Smooth muscle cell (in vitro differentiated cells): ENCODE measurements at regions not wholly inside any gene's neighbourhood (a gene's known extent, or its start where the extent isn't known, plus 50 kb on each side); places are given as distances from the start of the nearest gene placed in this dataset.

Experiments used
- DNase-seq: peaks from one replicate; lab custom pipeline; 2025; ENCODE audit not compliant: unreplicated experiment; lab: John Stamatoyannopoulos, UW
- H2AFZ ChIP-seq: fragments of 200-600 bp; sonication (generic); 2 replicates; pipeline ENCODE4 v1.6.0; 2016; ENCODE audit warnings: antibody characterized with exemption, low read depth, mild to moderate bottlenecking
- H3F3A ChIP-seq: fragments of 200-600 bp; sonication (generic); 2 replicates; pipeline ENCODE4 v1.6.0; 2017; ENCODE audit warnings: antibody characterized with exemption, low read depth
- H3K27ac ChIP-seq: fragments of 200-600 bp; sonication (generic); 2 replicates; pipeline ENCODE4 v1.5.1; 2016; ENCODE audit warnings: low read depth, mild to moderate bottlenecking
- H3K27me3 ChIP-seq: fragments of 200-600 bp; sonication (generic); 2 replicates; pipeline ENCODE4 v1.6.1; 2016; ENCODE audit warnings: low read depth, mild to moderate bottlenecking
- H3K36me3 ChIP-seq: fragments of 200-600 bp; sonication (generic); 2 replicates; pipeline ENCODE4 v1.5.1; 2016; ENCODE audit warnings: low read depth
- H3K4me1 ChIP-seq: fragments of 200-600 bp; sonication (generic); 2 replicates; pipeline ENCODE4 v1.5.1; 2016; ENCODE audit warnings: low read depth
- H3K4me2 ChIP-seq: fragments of 200-600 bp; sonication (generic); 2 replicates; pipeline ENCODE4 v1.6.0; 2016; ENCODE audit warnings: mild to moderate bottlenecking
- H3K4me3 ChIP-seq: fragments of 200-600 bp; sonication (generic); 2 replicates; pipeline ENCODE4 v1.5.1; 2016; ENCODE audit warnings: mild to moderate bottlenecking
- H3K79me2 ChIP-seq: fragments of 200-600 bp; sonication (generic); 2 replicates; pipeline ENCODE4 v1.6.0; 2016; ENCODE audit warnings: low read depth, mild to moderate bottlenecking
- H3K9ac ChIP-seq: fragments of 200-600 bp; sonication (generic); 2 replicates; pipeline ENCODE4 v1.6.0; 2016; ENCODE audit warnings: low read depth
- H3K9me3 ChIP-seq: fragments of 200-600 bp; sonication (generic); replicated peaks from 2 replicates; pipeline ENCODE4 v1.5.1; 2016; ENCODE audit warnings: low read depth
- H4K20me1 ChIP-seq: fragments of 200-600 bp; sonication (generic); 2 replicates; pipeline ENCODE4 v1.6.0; 2016; ENCODE audit warnings: low read depth
- WGBS: methylation state at CpG from one replicate; pipeline ENCODE4 v1.1.7; 2016; ENCODE audit warnings: low lambda C conversion rate; 5-methylcytosine and 5-hydroxymethylcytosine counted together
- TF ChIP-seq, protein P1 (sequence below): fragments of 200-600 bp; sonication (generic); IDR thresholded peaks from 2 replicates; pipeline ENCODE4 v1.5.1; 2017; ENCODE audit warnings: borderline replicate concordance, mild to moderate bottlenecking, antibody characterized with exemption; ENCODE audit not compliant: insufficient read depth, poor library complexity, severe bottlenecking

DNA sequence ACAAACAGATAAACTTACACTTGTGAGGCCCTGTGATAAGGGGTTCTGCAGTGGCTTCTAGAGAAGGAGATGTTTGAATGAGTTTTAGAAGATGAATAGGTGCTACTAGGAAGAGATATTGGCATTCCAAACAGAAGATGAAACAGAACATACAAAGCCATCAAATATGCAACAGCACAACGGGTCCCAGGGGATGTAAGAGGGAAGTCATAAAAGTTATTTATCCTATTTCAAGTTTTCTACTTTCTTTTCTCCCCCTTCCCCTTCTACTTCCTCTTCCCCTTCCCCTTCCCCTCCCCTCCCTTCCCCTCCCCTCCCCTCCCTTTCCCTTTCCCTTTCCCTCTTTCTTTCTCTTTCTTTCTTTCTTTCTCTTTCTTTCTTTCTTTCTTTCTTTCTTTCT lies 94.9 kb upstream of the CADM1 start:
- Histone ChIP-seq H3K9ac (no peak overlapping the region), H3K36me3 (no peaks in the 10 kb centered on the region), H3K4me3 (no peak overlapping the region), H2AFZ (no peak overlapping the region), H3K4me2 (no peak overlapping the region), H3K27me3 (no peaks in the 10 kb centered on the region), H3F3A (no peaks in the 10 kb centered on the region), H3K79me2 (no peaks in the 10 kb centered on the region), H4K20me1 (no peaks in the 10 kb centered on the region), H3K9me3 (no peaks in the 10 kb centered on the region), H3K4me1 (peaks cover 16% of the 10 kb centered on the region), H3K27ac (no peak overlapping the region)
- TF ChIP-seq, protein P1, sequence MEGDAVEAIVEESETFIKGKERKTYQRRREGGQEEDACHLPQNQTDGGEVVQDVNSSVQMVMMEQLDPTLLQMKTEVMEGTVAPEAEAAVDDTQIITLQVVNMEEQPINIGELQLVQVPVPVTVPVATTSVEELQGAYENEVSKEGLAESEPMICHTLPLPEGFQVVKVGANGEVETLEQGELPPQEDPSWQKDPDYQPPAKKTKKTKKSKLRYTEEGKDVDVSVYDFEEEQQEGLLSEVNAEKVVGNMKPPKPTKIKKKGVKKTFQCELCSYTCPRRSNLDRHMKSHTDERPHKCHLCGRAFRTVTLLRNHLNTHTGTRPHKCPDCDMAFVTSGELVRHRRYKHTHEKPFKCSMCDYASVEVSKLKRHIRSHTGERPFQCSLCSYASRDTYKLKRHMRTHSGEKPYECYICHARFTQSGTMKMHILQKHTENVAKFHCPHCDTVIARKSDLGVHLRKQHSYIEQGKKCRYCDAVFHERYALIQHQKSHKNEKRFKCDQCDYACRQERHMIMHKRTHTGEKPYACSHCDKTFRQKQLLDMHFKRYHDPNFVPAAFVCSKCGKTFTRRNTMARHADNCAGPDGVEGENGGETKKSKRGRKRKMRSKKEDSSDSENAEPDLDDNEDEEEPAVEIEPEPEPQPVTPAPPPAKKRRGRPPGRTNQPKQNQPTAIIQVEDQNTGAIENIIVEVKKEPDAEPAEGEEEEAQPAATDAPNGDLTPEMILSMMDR = no peak
- 86% methylated on average over 1 of the region's 1 CpG for WGBS
- no peak for DNase-seq

DNA sequence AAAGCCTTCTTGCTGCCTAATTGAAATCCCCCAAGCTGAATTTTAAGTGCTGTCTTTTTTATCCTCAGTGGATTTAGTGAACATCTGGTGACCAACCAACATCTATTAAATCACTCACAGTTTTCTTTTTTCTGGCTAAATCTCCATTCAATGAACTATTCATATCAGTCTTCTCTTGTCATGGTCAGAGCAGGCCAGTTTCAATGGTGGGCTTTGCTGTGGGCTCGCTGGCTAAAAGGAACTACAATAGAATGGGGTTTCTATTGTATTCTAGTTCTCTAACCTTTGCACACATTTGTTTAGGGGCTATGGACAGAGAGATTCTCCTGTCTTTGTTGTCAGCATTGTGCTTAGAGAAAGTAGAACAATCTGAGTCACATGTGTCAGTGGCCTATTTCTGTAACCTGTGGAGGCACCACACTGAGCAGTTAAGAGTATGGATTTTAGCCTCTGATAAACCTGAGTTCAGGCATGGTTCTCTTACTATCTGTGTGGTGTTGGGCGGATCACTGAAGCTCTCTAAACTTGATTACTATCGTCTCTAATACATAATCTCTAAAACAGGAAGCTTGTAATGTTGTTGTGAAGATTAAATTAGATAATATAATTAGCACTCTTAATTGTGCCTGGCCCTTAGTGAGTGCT lies 94.2 kb upstream of the CADM1 start:
- Histone ChIP-seq H3K4me2 (no peak overlapping the region), H3K9ac (no peak overlapping the region), H3K4me3 (no peak overlapping the region), H3K27me3 (no peaks in the 10 kb centered on the region), H3K27ac (no peak overlapping the region), H2AFZ (no peak overlapping the region), H3K9me3 (no peaks in the 10 kb centered on the region), H3F3A (no peaks in the 10 kb centered on the region), H3K79me2 (no peaks in the 10 kb centered on the region), H3K36me3 (no peaks in the 10 kb centered on the region), H4K20me1 (no peaks in the 10 kb centered on the region), H3K4me1 (peaks cover 16% of the 10 kb centered on the region)
- no peak for DNase-seq
- 72% methylated on average over 3 of the region's 3 CpGs for WGBS
- TF ChIP-seq, protein P1 = no peak

DNA sequence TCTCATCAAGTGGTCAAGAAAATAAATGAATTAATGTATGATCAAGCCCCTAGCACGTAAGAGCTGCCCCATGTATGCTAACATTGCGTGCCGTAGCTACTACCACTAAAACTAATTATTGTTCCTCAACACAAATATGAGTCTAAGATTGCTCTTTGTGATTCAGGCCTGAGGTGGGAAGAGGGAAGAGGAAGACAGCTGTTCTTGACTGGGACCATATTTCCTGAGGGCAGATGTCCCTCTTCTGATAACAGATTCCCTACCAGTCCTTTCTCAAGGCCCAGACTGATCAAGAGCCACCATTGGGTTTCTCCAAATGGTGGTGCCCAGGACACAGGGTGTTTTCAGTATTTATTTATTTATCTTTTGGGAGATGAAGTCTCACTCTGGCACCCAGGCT lies 87.2 kb upstream of the CADM1 start:
- DNase-seq = no peak
- H3K4me3 ChIP-seq = no peak overlapping the region
- no peaks in the 10 kb centered on the region for H4K20me1 ChIP-seq
- H2AFZ ChIP-seq = no peak overlapping the region
- 99% methylated on average over 3 of the region's 3 CpGs for WGBS
- no peaks in the 10 kb centered on the region for H3K27me3 ChIP-seq
- H3K27ac ChIP-seq = no peak overlapping the region
- H3F3A ChIP-seq = no peaks in the 10 kb centered on the region
- TF ChIP-seq, protein P1 = no peak
- no peak overlapping the region for H3K4me2 ChIP-seq
- no peaks in the 10 kb centered on the region for H3K36me3 ChIP-seq
- no peaks in the 10 kb centered on the region for H3K9me3 ChIP-seq
- H3K4me1 ChIP-seq = no peaks in the 10 kb centered on the region
- H3K9ac ChIP-seq = no peak overlapping the region
- H3K79me2 ChIP-seq = no peaks in the 10 kb centered on the region

DNA sequence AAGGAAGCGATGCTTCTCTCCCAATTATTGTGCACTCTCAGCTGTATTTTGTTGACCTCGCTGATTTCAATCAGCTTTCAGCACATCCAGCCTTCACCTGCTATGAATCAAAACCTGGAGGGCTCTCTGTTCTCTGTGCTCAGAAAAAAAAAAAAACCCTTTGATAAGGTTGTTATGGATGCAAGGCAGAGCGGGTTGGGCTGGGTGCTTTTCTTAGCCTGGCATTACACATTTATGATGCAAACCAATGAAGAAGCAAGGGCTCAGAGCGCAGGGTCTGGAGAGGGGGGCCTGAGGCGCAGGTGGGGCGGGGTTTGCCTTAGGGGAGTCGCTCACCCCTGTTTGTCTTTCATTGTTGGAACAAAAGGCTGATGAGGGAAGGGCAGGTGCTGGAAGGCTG lies 86.0 kb upstream of the CADM1 start:
- Histone ChIP-seq H2AFZ (no peak overlapping the region), H3K9ac (no peak overlapping the region), H3K4me2 (no peak overlapping the region), H4K20me1 (no peaks in the 10 kb centered on the region), H3K4me1 (no peaks in the 10 kb centered on the region), H3K27ac (no peak overlapping the region), H3K27me3 (no peaks in the 10 kb centered on the region), H3F3A (no peaks in the 10 kb centered on the region), H3K4me3 (no peak overlapping the region), H3K9me3 (no peaks in the 10 kb centered on the region), H3K36me3 (no peaks in the 10 kb centered on the region), H3K79me2 (no peaks in the 10 kb centered on the region)
- 83% methylated on average over 7 of the region's 7 CpGs for WGBS
- no peak for DNase-seq
- TF ChIP-seq, protein P1 = no peak
